DND-41 (cell line): ENCODE measurements at regions not wholly inside any gene's neighbourhood (a gene's known extent, or its start where the extent isn't known, plus 50 kb on each side); places are given as distances from the start of the nearest gene placed in this dataset.

Source experiments
- ATAC-seq: fragments of 200-7000 bp; cut with Tn5 transposase; 3 replicates; pipeline ENCODE4 v1.9.1; 2021; ENCODE audit warnings: low read depth; ENCODE audit not compliant: insufficient read depth
- DNase-seq: peaks from one replicate; pipeline ENCODE4 v3.0.0-alpha.2; 2020
- H2AFZ ChIP-seq: 2 replicates; pipeline ENCODE4 v1.6.0; 2012; ENCODE audit warnings: low read depth, low read length
- H3K27ac ChIP-seq: 2 replicates; pipeline ENCODE4 v1.5.1; 2012; ENCODE audit warnings: low read length, inconsistent platforms
- H3K27me3 ChIP-seq: fragments of 200-600 bp; sonication (generic); 2 replicates; pipeline ENCODE4 v1.6.0; 2012; ENCODE audit warnings: low read length, mild to moderate bottlenecking, inconsistent platforms; ENCODE audit not compliant: insufficient read depth, poor library complexity
- H3K36me3 ChIP-seq: 2 replicates; pipeline ENCODE4 v1.5.1; 2012; ENCODE audit warnings: low read length, inconsistent platforms; ENCODE audit not compliant: insufficient read depth
- H3K4me1 ChIP-seq: 2 replicates; pipeline ENCODE4 v1.5.1; 2012; ENCODE audit warnings: mild to moderate bottlenecking, low read length; ENCODE audit not compliant: insufficient read depth
- H3K4me2 ChIP-seq: 2 replicates; pipeline ENCODE4 v1.6.0; 2012; ENCODE audit warnings: mild to moderate bottlenecking, moderate library complexity, low read length, inconsistent platforms; ENCODE audit not compliant: insufficient read depth
- H3K4me3 ChIP-seq, 2 experiments: fragments of 200-600 bp in 1 of 2; shearing (Covaris generic) in 1 of 2; 2 replicates each; pipeline ENCODE4 v1.5.1; 2012 to 2016; ENCODE audit warnings: inconsistent platforms in 2 of 2, low read length in 2 of 2, mild to moderate bottlenecking in 2 of 2, low read depth in 1 of 2, moderate library complexity in 1 of 2
- H3K79me2 ChIP-seq: 2 replicates; pipeline ENCODE4 v1.6.0; 2012; ENCODE audit warnings: low read length, inconsistent platforms; ENCODE audit not compliant: insufficient read depth
- H3K9ac ChIP-seq: 2 replicates; pipeline ENCODE4 v1.6.0; 2012; ENCODE audit warnings: low read depth, mild to moderate bottlenecking, inconsistent platforms, low read length, moderate library complexity
- H3K9me3 ChIP-seq: 2 replicates; pipeline ENCODE4 v1.5.1; 2012; ENCODE audit warnings: low read length, moderate library complexity, mild to moderate bottlenecking, inconsistent platforms; ENCODE audit not compliant: insufficient read depth, severe bottlenecking
- H4K20me1 ChIP-seq: 2 replicates; pipeline ENCODE4 v1.6.0; 2012; ENCODE audit warnings: low read length; ENCODE audit not compliant: insufficient read depth
- EZH2 ChIP-seq: IDR thresholded peaks from 3 replicates; pipeline ENCODE4 v1.6.1; 2012; ENCODE audit warnings: borderline replicate concordance, low read depth, mild to moderate bottlenecking, moderate library complexity, low read length, inconsistent platforms; ENCODE audit not compliant: severe bottlenecking
- TF ChIP-seq, protein P1 (sequence below): IDR thresholded peaks from 2 replicates; pipeline ENCODE4 v1.5.1; 2012; ENCODE audit warnings: borderline replicate concordance, low read length, moderate library complexity, mild to moderate bottlenecking; ENCODE audit not compliant: poor library complexity, severe bottlenecking; ENCODE audit errors: extremely low read depth

- H3K4me1 ChIP-seq: no peaks in the 10 kb centered on the region
- H3K4me3 ChIP-seq: no peak overlapping the region
- H4K20me1 ChIP-seq: no peaks in the 10 kb centered on the region
- H3K79me2 ChIP-seq: no peaks in the 10 kb centered on the region
- DNase-seq: no peak
- H3K36me3 ChIP-seq: no peaks in the 10 kb centered on the region
- H3K27ac ChIP-seq: no peak overlapping the region
- no peak overlapping the region for H2AFZ ChIP-seq
- H3K9me3 ChIP-seq: no peaks in the 10 kb centered on the region
- H3K4me2 ChIP-seq: no peak overlapping the region
- H3K27me3 ChIP-seq: no peaks in the 10 kb centered on the region
- no peak for ATAC-seq
- no peak overlapping the region for H3K9ac ChIP-seq
- TF ChIP-seq, protein P1, sequence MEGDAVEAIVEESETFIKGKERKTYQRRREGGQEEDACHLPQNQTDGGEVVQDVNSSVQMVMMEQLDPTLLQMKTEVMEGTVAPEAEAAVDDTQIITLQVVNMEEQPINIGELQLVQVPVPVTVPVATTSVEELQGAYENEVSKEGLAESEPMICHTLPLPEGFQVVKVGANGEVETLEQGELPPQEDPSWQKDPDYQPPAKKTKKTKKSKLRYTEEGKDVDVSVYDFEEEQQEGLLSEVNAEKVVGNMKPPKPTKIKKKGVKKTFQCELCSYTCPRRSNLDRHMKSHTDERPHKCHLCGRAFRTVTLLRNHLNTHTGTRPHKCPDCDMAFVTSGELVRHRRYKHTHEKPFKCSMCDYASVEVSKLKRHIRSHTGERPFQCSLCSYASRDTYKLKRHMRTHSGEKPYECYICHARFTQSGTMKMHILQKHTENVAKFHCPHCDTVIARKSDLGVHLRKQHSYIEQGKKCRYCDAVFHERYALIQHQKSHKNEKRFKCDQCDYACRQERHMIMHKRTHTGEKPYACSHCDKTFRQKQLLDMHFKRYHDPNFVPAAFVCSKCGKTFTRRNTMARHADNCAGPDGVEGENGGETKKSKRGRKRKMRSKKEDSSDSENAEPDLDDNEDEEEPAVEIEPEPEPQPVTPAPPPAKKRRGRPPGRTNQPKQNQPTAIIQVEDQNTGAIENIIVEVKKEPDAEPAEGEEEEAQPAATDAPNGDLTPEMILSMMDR: no peak
- TF ChIP-seq EZH2: no peak
Observed at GRCh38 chr5:124371111-124371706, 375.2 kb downstream of the ZNF608 start.

- ATAC-seq: no peak
Observed at GRCh38 chr5:124370601-124371000, 375.8 kb downstream of the ZNF608 start.

DNA sequence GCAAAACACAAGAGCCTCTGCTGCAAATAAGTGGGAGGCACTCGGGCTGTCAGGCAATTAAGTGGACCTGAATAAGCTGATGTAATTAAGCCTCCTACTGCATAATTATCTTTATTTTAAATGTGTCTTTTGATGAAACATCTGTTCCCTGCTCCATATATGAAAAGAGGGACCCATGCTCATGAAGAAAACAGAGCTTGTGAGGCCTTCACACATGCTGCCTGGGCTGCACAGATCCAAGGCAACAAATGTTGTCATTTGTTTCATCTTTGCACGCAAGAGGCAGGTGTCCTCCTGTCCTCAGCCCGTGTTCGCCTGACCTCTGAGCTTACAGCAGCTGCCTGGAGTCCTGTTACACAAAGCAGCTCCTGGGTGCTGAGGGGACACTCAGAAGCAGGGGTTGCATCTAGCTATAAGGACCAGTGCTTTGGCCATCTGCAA, 381.1 kb downstream of the ZNF608 start:
- no peaks in the 10 kb centered on the region for H3K27me3 ChIP-seq
- H3K4me3 ChIP-seq: no peak overlapping the region
- H3K79me2 ChIP-seq: no peaks in the 10 kb centered on the region
- no peak overlapping the region for H2AFZ ChIP-seq
- H3K36me3 ChIP-seq: no peaks in the 10 kb centered on the region
- no peaks in the 10 kb centered on the region for H3K9me3 ChIP-seq
- DNase-seq: no peak
- H3K4me2 ChIP-seq: no peak overlapping the region
- H4K20me1 ChIP-seq: no peaks in the 10 kb centered on the region
- TF ChIP-seq, protein P1: no peak
- no peak for TF ChIP-seq EZH2
- ATAC-seq: no peak
- no peaks in the 10 kb centered on the region for H3K4me1 ChIP-seq
- no peak overlapping the region for H3K27ac ChIP-seq
- H3K9ac ChIP-seq: no peak overlapping the region

More at GRCh38 chr5:124370601-124371000, 375.8 kb downstream of the ZNF608 start:
- Histone ChIP-seq H3K4me1 (no peaks in the 10 kb centered on the region), H3K27me3 (no peaks in the 10 kb centered on the region), H3K4me2 (no peak overlapping the region), H3K79me2 (no peaks in the 10 kb centered on the region), H3K4me3 (no peak overlapping the region), H3K36me3 (no peaks in the 10 kb centered on the region), H3K27ac (no peak overlapping the region), H3K9me3 (no peaks in the 10 kb centered on the region), H4K20me1 (no peaks in the 10 kb centered on the region), H2AFZ (no peak overlapping the region), H3K9ac (no peak overlapping the region)
- TF ChIP-seq EZH2: no peak
- TF ChIP-seq, protein P1: no peak
- DNase-seq: no peak

- Histone ChIP-seq H3K4me3 (no peak overlapping the region), H3K36me3 (no peaks in the 10 kb centered on the region), H3K27ac (no peak overlapping the region), H3K9me3 (no peaks in the 10 kb centered on the region), H2AFZ (no peak overlapping the region), H4K20me1 (no peaks in the 10 kb centered on the region), H3K27me3 (no peaks in the 10 kb centered on the region), H3K4me2 (no peak overlapping the region), H3K79me2 (no peaks in the 10 kb centered on the region), H3K9ac (no peak overlapping the region), H3K4me1 (peaks cover 3% of the 10 kb centered on the region; the same call in 1 of the 2 replicates)
- TF ChIP-seq EZH2: no peak
- TF ChIP-seq, protein P1: no peak
- no peak for ATAC-seq
- no peak for DNase-seq
Observed at GRCh38 chr5:124355928-124356327, 390.5 kb downstream of the ZNF608 start.
